GM18520 (cell line): ENCODE measurements at regions not wholly inside any gene's neighbourhood (a gene's known extent, or its start where the extent isn't known, plus 50 kb on each side); places are given as distances from the start of the nearest gene placed in this dataset.

Experiments
- ATAC-seq: cut with Tn5 transposase; IDR thresholded peaks from one replicate; pipeline ENCODE4 v1.9.1; 2021; ENCODE audit not compliant: unreplicated experiment

GRCh38 chr1:82485591-82486369 is 685.0 kb downstream of the ADGRL2 start:
- ATAC-seq: no peak

- ATAC-seq: no peak
Measured at GRCh38 chr1:82483146-82483545, 682.4 kb downstream of the ADGRL2 start.

- ATAC-seq: no peak
Measured at GRCh38 chr1:82478916-82479315, 678.2 kb downstream of the ADGRL2 start.

GRCh38 chr1:82472489-82473131 is 671.9 kb downstream of the ADGRL2 start:
- no peak for ATAC-seq

GRCh38 chr1:82466891-82467290 is 666.2 kb downstream of the ADGRL2 start:
- ATAC-seq: no peak

GRCh38 chr1:82466416-82466815 is 665.7 kb downstream of the ADGRL2 start:
- ATAC-seq: no peak

GRCh38 chr1:82465024-82465423 is 664.3 kb downstream of the ADGRL2 start:
- no peak for ATAC-seq

- ATAC-seq: no peak
Measured at GRCh38 chr1:82464362-82465001, 663.7 kb downstream of the ADGRL2 start.

- ATAC-seq: no peak
Measured at GRCh38 chr1:82463951-82464350, 663.2 kb downstream of the ADGRL2 start.

GRCh38 chr1:82462366-82462765 is 661.6 kb downstream of the ADGRL2 start:
- ATAC-seq: no peak

- no peak for ATAC-seq
Measured at GRCh38 chr1:82455342-82455741, 654.6 kb downstream of the ADGRL2 start.

GRCh38 chr1:82454431-82454830 is 653.7 kb downstream of the ADGRL2 start:
- no peak for ATAC-seq

GRCh38 chr1:82453511-82454185 is 652.9 kb downstream of the ADGRL2 start:
- ATAC-seq: no peak

GRCh38 chr1:82452096-82452495 is 651.4 kb downstream of the ADGRL2 start:
- no peak for ATAC-seq

- ATAC-seq: no peak
Measured at GRCh38 chr1:82451191-82451590, 650.5 kb downstream of the ADGRL2 start.

GRCh38 chr1:82449506-82450057 is 648.8 kb downstream of the ADGRL2 start:
- no peak for ATAC-seq

GRCh38 chr1:82446955-82447354 is 646.2 kb downstream of the ADGRL2 start:
- ATAC-seq: no peak

GRCh38 chr1:82446236-82446635 is 645.5 kb downstream of the ADGRL2 start:
- no peak for ATAC-seq

- no peak for ATAC-seq
Measured at GRCh38 chr1:82445827-82446226, 645.1 kb downstream of the ADGRL2 start.

GRCh38 chr1:82445132-82445531 is 644.4 kb downstream of the ADGRL2 start:
- no peak for ATAC-seq

GRCh38 chr1:82441402-82441801 is 640.7 kb downstream of the ADGRL2 start:
- ATAC-seq: no peak
